PC-3 (cell line): ENCODE measurements at regions not wholly inside any gene's neighbourhood (a gene's known extent, or its start where the extent isn't known, plus 50 kb on each side); places are given as distances from the start of the nearest gene placed in this dataset.

Experiments
- ATAC-seq: fragments of 200-7000 bp; cut with Tn5 transposase; 2 replicates; pipeline ENCODE4 v1.9.1; 2020; ENCODE audit warnings: mild to moderate bottlenecking, moderate library complexity
- BruUV-seq: library from RNA; stranded (reverse); fragments of 400-500 nt; replicated peaks from 2 replicates; lab custom pipeline; 2021; lab: Mats Ljungman, UMichigan
- CTCF ChIA-PET: fragments of 300-600 bp; sonication (Branson Sonifier 250); formaldehyde crosslinking; loops from one replicate; lab custom pipeline; 2022; ENCODE audit warnings: antibody characterized with exemption; lab: Charles Lee
- POLR2A ChIA-PET: fragments of 300-600 bp; sonication (Branson Sonifier 250); formaldehyde crosslinking; loops from one replicate; lab custom pipeline; 2022; ENCODE audit warnings: antibody characterized with exemption; ENCODE audit not compliant: unreplicated experiment; lab: Charles Lee
- DNase-seq: peaks from one replicate; pipeline ENCODE4 v3.0.0-alpha.2; 2015
- H2AFZ ChIP-seq: fragments of 300-600 bp; sonication (generic); 2 replicates; pipeline ENCODE4 v1.6.0; 2016; ENCODE audit warnings: antibody characterized with exemption, low read length
- H3F3A ChIP-seq: fragments of 300-600 bp; sonication (generic); one replicate; pipeline ENCODE4 v1.6.0; 2017; ENCODE audit warnings: antibody characterized with exemption, low read length, control low read depth, mild to moderate bottlenecking; ENCODE audit not compliant: unreplicated experiment
- H3K27ac ChIP-seq: fragments of 300-600 bp; sonication (generic); 2 replicates; pipeline ENCODE4 v1.5.1; 2016; ENCODE audit warnings: mild to moderate bottlenecking, low read length
- H3K27me3 ChIP-seq: fragments of 300-600 bp; sonication (generic); 2 replicates; pipeline ENCODE4 v1.6.1; 2016; ENCODE audit warnings: low read length, mixed read lengths
- H3K36me3 ChIP-seq: fragments of 300-600 bp; sonication (generic); 2 replicates; pipeline ENCODE4 v1.6.1; 2016; ENCODE audit warnings: low read depth, mixed run types, low read length, mixed read lengths
- H3K4me1 ChIP-seq: fragments of 300-600 bp; sonication (generic); 2 replicates; pipeline ENCODE4 v1.5.1; 2016; ENCODE audit warnings: low read length; ENCODE audit not compliant: insufficient read depth
- H3K4me2 ChIP-seq: fragments of 300-600 bp; sonication (generic); 2 replicates; pipeline ENCODE4 v1.6.0; 2016; ENCODE audit warnings: low read length
- H3K4me3 ChIP-seq: fragments of 300-600 bp; sonication (generic); 2 replicates; pipeline ENCODE4 v1.5.1; 2016; ENCODE audit warnings: mild to moderate bottlenecking, low read length, mixed read lengths
- H3K79me2 ChIP-seq: fragments of 300-600 bp; sonication (generic); 2 replicates; pipeline ENCODE4 v1.6.1; 2017; ENCODE audit warnings: low read length, mixed read lengths
- H3K9ac ChIP-seq: fragments of 300-600 bp; sonication (generic); 2 replicates; pipeline ENCODE4 v1.6.0; 2016; ENCODE audit warnings: mild to moderate bottlenecking, low read length
- H3K9me2 ChIP-seq: fragments of 300-600 bp; sonication (generic); replicated peaks from 2 replicates; pipeline ENCODE4 v1.6.1; 2016; ENCODE audit warnings: mixed run types, low read length, mixed read lengths
- H3K9me3 ChIP-seq: fragments of 300-600 bp; sonication (generic); 2 replicates; pipeline ENCODE4 v1.6.1; 2016; ENCODE audit warnings: low read length, mixed read lengths
- H4K20me1 ChIP-seq: fragments of 300-600 bp; sonication (generic); 2 replicates; pipeline ENCODE4 v1.6.1; 2016; ENCODE audit warnings: low read length, mixed read lengths
- EZH2 ChIP-seq: fragments of 300-600 bp; sonication (generic); IDR thresholded peaks from one replicate; pipeline ENCODE4 v1.6.1; 2017; ENCODE audit warnings: antibody characterized with exemption, mild to moderate bottlenecking, low read length; ENCODE audit not compliant: unreplicated experiment
- EZH2phosphoT487 ChIP-seq: fragments of 300-600 bp; sonication (generic); IDR thresholded peaks from 2 replicates; pipeline ENCODE4 v1.6.1; 2018; ENCODE audit warnings: mild to moderate bottlenecking, antibody characterized with exemption, low read length, borderline replicate concordance
- intact Hi-C: fragments of 100-400 bp; cut with micrococcal nuclease; formaldehyde crosslinking; loops from 2 replicates; pipeline ENCODE4 v1.9.0; 2023
- TF ChIP-seq, protein P1 (sequence below): fragments of 300-600 bp; sonication (generic); conservative IDR thresholded peaks from 2 replicates; pipeline ENCODE4 v1.5.1; 2017; ENCODE audit warnings: antibody characterized with exemption, low read depth, mild to moderate bottlenecking, low read length

DNA sequence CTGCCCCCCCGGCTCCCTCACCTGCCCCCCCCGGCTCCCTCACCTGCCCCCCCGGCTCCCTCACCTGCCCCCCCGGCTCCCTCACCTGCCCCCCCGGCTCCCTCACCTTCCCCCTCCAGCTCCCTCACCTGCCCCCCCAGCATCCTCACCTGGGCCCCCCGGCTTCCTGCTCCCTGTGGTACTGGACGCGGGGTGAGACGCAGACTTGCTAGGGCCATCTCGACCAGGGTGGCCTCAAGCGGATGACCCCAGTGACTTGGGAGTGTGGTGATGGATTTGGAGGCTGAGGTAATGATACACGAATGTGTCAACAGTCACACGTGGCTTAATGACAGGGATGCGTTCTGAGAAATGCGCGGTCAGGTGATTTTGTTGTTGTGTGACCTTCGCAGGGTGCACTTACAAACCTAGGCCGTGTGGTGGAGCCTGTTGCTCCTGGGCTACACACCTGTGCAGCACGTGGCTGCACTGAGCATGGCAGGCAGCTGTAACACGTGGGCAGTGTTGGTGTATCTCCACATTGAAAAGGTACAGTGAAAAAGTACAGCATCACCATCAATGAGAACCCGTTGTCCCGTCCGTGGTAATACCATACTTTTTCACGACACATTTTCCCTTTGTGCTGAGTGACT, 197.8 kb downstream of the TEX29 start:
- Histone ChIP-seq H3K4me2 (no peak overlapping the region), H3K4me3 (no peak overlapping the region), H3F3A (no peaks in the 10 kb centered on the region), H3K79me2 (no peaks in the 10 kb centered on the region), H2AFZ (no peak overlapping the region), H3K27ac (no peak overlapping the region), H3K9ac (no peak overlapping the region), H3K36me3 (no peaks in the 10 kb centered on the region), H3K27me3 (peaks cover 18% of the 10 kb centered on the region), H3K9me2 (no peaks in the 10 kb centered on the region), H3K4me1 (no peaks in the 10 kb centered on the region), H3K9me3 (no peaks in the 10 kb centered on the region), H4K20me1 (no peaks in the 10 kb centered on the region)
- ChIA-PET POLR2A (no interaction called here), CTCF (no interaction called here)
- TF ChIP-seq EZH2: no peak
- TF ChIP-seq, protein P1, sequence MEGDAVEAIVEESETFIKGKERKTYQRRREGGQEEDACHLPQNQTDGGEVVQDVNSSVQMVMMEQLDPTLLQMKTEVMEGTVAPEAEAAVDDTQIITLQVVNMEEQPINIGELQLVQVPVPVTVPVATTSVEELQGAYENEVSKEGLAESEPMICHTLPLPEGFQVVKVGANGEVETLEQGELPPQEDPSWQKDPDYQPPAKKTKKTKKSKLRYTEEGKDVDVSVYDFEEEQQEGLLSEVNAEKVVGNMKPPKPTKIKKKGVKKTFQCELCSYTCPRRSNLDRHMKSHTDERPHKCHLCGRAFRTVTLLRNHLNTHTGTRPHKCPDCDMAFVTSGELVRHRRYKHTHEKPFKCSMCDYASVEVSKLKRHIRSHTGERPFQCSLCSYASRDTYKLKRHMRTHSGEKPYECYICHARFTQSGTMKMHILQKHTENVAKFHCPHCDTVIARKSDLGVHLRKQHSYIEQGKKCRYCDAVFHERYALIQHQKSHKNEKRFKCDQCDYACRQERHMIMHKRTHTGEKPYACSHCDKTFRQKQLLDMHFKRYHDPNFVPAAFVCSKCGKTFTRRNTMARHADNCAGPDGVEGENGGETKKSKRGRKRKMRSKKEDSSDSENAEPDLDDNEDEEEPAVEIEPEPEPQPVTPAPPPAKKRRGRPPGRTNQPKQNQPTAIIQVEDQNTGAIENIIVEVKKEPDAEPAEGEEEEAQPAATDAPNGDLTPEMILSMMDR: no peak
- TF ChIP-seq EZH2phosphoT487: no peak
- DNase-seq (no peak), ATAC-seq (no peak)
- BruUV-seq: no TSS peak
- intact Hi-C loops: no loop called here

DNA sequence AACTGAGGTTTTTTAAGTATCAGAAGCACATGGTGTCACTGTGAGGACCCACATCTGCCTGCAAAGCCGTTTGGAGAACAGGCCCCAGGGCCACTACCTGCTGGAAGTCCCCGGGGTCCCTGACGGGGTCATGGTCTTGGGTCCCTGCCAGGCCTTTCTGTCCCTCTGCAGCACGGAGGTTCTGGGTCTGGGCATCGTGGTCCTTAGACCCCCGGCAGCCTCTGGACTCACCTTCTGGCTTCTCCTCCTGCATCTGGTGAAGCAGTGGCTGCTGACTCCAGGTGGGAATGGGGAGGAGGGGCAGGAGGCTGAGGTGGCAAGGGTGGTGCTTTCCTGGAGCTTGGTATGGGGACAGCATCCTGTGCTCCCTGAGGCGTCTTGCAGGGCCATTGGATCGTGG, 198.6 kb downstream of the TEX29 start:
- Histone ChIP-seq H3K9me3 (no peaks in the 10 kb centered on the region), H3K27ac (no peak overlapping the region), H4K20me1 (no peaks in the 10 kb centered on the region), H3F3A (no peaks in the 10 kb centered on the region), H3K4me2 (no peak overlapping the region), H3K79me2 (no peaks in the 10 kb centered on the region), H2AFZ (no peak overlapping the region), H3K27me3 (peaks cover 18% of the 10 kb centered on the region), H3K4me3 (no peak overlapping the region), H3K36me3 (no peaks in the 10 kb centered on the region), H3K9ac (no peak overlapping the region), H3K4me1 (no peaks in the 10 kb centered on the region), H3K9me2 (no peaks in the 10 kb centered on the region)
- intact Hi-C loops: no loop called here
- ATAC-seq (no peak), DNase-seq (no peak)
- ChIA-PET POLR2A (no interaction called here), CTCF (no interaction called here)
- no TSS peak for BruUV-seq
- TF ChIP-seq EZH2phosphoT487: no peak
- TF ChIP-seq, protein P1: no peak
- TF ChIP-seq EZH2: no peak

DNA sequence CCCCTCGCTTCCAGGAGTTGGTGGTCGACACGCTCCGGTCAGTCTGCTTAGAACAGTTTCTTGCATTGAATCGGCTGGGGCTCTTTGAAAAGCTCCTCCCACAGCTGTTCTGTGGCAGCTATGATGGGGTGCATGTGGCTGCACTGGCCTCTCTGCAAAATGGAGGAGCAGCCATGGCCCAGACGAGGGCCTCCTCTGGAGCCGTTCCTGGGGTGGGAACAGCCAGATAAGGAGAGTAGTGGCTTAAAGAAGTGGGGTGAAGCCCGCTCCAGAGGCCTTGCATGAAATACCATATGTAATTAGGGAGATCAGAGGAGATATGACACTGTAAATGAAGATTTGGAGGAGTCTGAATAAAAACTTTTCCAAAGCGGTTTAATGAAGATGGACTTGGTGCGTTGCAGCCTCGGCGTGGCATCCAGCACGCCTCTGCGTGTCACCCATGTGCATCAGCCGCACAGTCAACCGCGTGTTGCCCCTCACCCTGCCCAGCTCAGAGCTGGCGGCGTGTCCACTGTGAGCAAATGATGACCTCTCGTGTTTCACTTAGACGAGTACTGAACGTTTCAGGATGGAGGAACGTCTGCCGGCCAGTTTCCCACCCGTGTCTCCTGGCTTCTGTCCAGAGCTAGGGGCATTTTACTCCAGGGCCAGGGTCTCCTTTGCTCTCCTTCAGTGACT, 199.2 kb downstream of the TEX29 start:
- BruUV-seq: no TSS peak
- Histone ChIP-seq H3F3A (no peaks in the 10 kb centered on the region), H3K9me2 (no peaks in the 10 kb centered on the region), H2AFZ (no peak overlapping the region), H3K9ac (no peak overlapping the region), H3K4me3 (no peak overlapping the region), H3K36me3 (no peaks in the 10 kb centered on the region), H3K27me3 (peaks cover 18% of the 10 kb centered on the region), H4K20me1 (no peaks in the 10 kb centered on the region), H3K79me2 (no peaks in the 10 kb centered on the region), H3K4me1 (no peaks in the 10 kb centered on the region), H3K9me3 (no peaks in the 10 kb centered on the region), H3K27ac (no peak overlapping the region), H3K4me2 (no peak overlapping the region)
- DNase-seq (no peak), ATAC-seq (no peak)
- POLR2A ChIA-PET: no interaction called here
- intact Hi-C loops: no loop called here
- CTCF ChIA-PET: no interaction called here
- TF ChIP-seq, protein P1: no peak
- TF ChIP-seq EZH2: no peak
- TF ChIP-seq EZH2phosphoT487: no peak
